ENCODE measurements at regions not wholly inside any gene's neighbourhood (a gene's known extent, or its start where the extent isn't known, plus 50 kb on each side); places are given as distances from the start of the nearest gene placed in this dataset.

- no peak for ATAC-seq
- intact Hi-C loops (cut with micrococcal nuclease): no loop called here
- peaks cover 7 to 13% of the 10 kb centered on the region in 2 experiments; a peak in 2 of 4 replicates for H3K4me1 ChIP-seq (ENCODE audit: control insufficient read depth in 1 of 2, insufficient read depth in 2 of 2, low read length in 2 of 2)
- H3K9me3 ChIP-seq (ENCODE audit: control insufficient read depth in 1 of 2, insufficient read depth in 1 of 2, low read depth in 1 of 2, low read length in 2 of 2): no peaks in the 10 kb centered on the region
- H3K4me3 ChIP-seq (replicated peaks in 1 of 2; ENCODE audit: low read depth in 1 of 2, low read length in 2 of 2): no peak overlapping the region
- H2AFZ ChIP-seq (ENCODE audit: low read depth, low read length, poor library complexity, severe bottlenecking): no peak overlapping the region
- H3K79me2 ChIP-seq (ENCODE audit: insufficient read depth, low read length): no peaks in the 10 kb centered on the region
- H3K27ac ChIP-seq (ENCODE audit: low read depth, low read length): no peak overlapping the region
- ChIA-PET POLR2A (no interaction called here), CTCF (no interaction called here), RAD21 (ENCODE audit: low non-redundant PET in 1 of 2, low total read pairs in 2 of 2, uncharacterized antibody in 2 of 2, unreplicated experiment in 2 of 2) (no interaction called here)
- BruUV-seq (replicated peaks): no TSS peak
- no peaks in the 10 kb centered on the region for H3K36me3 ChIP-seq (ENCODE audit: control insufficient read depth in 1 of 2, insufficient read depth in 2 of 2, low read length in 2 of 2)
- no peaks in the 10 kb centered on the region for H3K27me3 ChIP-seq (ENCODE audit: insufficient read depth, low read length)
- TF ChIP-seq EZH2 (IDR thresholded peaks at IDR 0.05) (no peak), POLR2AphosphoS5 (IDR thresholded peaks at IDR 0.05; ENCODE audit: low read depth, low read length) (no peak), FOSL1 (IDR thresholded peaks at IDR 0.05; ENCODE audit: low read depth) (no peak), JUND (IDR thresholded peaks at IDR 0.05) (no peak), SP1 (IDR thresholded peaks at IDR 0.05; ENCODE audit: low read depth) (no peak), TCF7L2 (IDR thresholded peaks at IDR 0.05; ENCODE audit: borderline replicate concordance, extremely low read depth, insufficient read depth, insufficient read length) (no peak), SIN3A (IDR thresholded peaks at IDR 0.05; ENCODE audit: low read depth) (no peak), YY1 (IDR thresholded peaks at IDR 0.05; ENCODE audit: extremely low read depth, insufficient replicate concordance, low read depth, low read length) (no peak), ATF3 (IDR thresholded peaks at IDR 0.05) (no peak), REST (IDR thresholded peaks at IDR 0.05; ENCODE audit: low read depth) (no peak), CEBPB (IDR thresholded peaks at IDR 0.05; ENCODE audit: low read depth) (no peak), MAX (IDR thresholded peaks at IDR 0.05) (no peak), ELF1 (IDR thresholded peaks at IDR 0.05; ENCODE audit: borderline replicate concordance, low read depth) (no peak), ZFX (IDR thresholded peaks at IDR 0.05) (no peak), ZBTB33 (IDR thresholded peaks at IDR 0.05; ENCODE audit: extremely low read depth, insufficient replicate concordance, low read length) (no peak)
- no peak for DNase-seq (ENCODE audit: low read depth, low spot score)
- no peaks in the 10 kb centered on the region for H4K20me1 ChIP-seq (ENCODE audit: insufficient read depth)
- no peak overlapping the region for H3K4me2 ChIP-seq (ENCODE audit: low read length)
- no peak overlapping the region for H3K9ac ChIP-seq (ENCODE audit: low read length)
- no peaks in the 10 kb centered on the region for H3K9me2 ChIP-seq (ENCODE audit: insufficient read depth)
Observed at GRCh38 chr20:4445784-4446183, 196.7 kb upstream of the ADRA1D start.
